ENCODE measurements at regions not wholly inside any gene's neighbourhood (a gene's known extent, or its start where the extent isn't known, plus 50 kb on each side); places are given as distances from the start of the nearest gene placed in this dataset.

- TF ChIP-seq BHLHE40 (IDR thresholded peaks at IDR 0.05; ENCODE audit: borderline replicate concordance): no peak
- no peak for TF ChIP-seq NFRKB (IDR thresholded peaks at IDR 0.05)
- TF ChIP-seq SUZ12 (IDR thresholded peaks at IDR 0.05): no peak
- no peak for TF ChIP-seq FOXK2 (IDR thresholded peaks at IDR 0.05)
- no peak for TF ChIP-seq HDGF (IDR thresholded peaks at IDR 0.05; ENCODE audit: borderline replicate concordance)
- TF ChIP-seq CTBP1 (IDR thresholded peaks at IDR 0.05; ENCODE audit: borderline replicate concordance): no peak
These were observed 58.3 kb downstream of the GJD2 start for GRCh38 chr15:34696506-34696905.

Measured in HEK293T (cell line).